ENCODE measurements at regions not wholly inside any gene's neighbourhood (a gene's known extent, or its start where the extent isn't known, plus 50 kb on each side); places are given as distances from the start of the nearest gene placed in this dataset.

DNA sequence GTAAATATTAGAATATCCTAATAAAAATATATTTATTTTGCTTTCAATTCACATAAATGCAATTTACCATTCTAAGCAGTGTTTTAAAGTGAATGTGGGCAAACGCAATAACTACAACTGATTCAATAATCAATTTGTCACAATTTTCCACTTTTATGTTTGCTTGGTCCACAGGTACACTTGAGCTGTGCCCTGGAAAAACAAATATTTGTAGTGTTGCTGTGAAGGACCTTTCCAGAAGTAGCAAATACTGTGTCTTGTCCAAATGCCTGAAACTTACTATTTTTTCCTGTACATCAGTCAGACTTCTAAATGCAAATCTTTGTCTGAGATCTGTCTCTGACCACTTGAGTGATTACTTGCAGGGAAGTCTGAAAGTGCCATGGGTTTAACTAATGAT, 845.8 kb upstream of the SLITRK5 start:
- Histone ChIP-seq H3K27ac (no peak overlapping the region), H3K4me3 (no peak overlapping the region), H3K36me3 (no peaks in the 10 kb centered on the region), H3K4me1 (no peaks in the 10 kb centered on the region), H3K27me3 (no peaks in the 10 kb centered on the region), H3K9me3 (no peaks in the 10 kb centered on the region)
- intact Hi-C loops (cut with DNase I; ENCODE audit: low total_unique reads): no loop called here
- 78 to 79% methylated on average over 1 of the region's 1 CpG for WGBS, 2 donors (ENCODE audit: low coverage in 1 of 2)
- DNase-seq: no peak
- TF ChIP-seq POLR2A (IDR thresholded peaks at IDR 0.05): no peak
- TF ChIP-seq POLR2AphosphoS5 (IDR thresholded peaks at IDR 0.05): no peak
- no peak for TF ChIP-seq EP300 (IDR thresholded peaks at IDR 0.05; ENCODE audit: low read depth)
- TF ChIP-seq, protein P1, sequence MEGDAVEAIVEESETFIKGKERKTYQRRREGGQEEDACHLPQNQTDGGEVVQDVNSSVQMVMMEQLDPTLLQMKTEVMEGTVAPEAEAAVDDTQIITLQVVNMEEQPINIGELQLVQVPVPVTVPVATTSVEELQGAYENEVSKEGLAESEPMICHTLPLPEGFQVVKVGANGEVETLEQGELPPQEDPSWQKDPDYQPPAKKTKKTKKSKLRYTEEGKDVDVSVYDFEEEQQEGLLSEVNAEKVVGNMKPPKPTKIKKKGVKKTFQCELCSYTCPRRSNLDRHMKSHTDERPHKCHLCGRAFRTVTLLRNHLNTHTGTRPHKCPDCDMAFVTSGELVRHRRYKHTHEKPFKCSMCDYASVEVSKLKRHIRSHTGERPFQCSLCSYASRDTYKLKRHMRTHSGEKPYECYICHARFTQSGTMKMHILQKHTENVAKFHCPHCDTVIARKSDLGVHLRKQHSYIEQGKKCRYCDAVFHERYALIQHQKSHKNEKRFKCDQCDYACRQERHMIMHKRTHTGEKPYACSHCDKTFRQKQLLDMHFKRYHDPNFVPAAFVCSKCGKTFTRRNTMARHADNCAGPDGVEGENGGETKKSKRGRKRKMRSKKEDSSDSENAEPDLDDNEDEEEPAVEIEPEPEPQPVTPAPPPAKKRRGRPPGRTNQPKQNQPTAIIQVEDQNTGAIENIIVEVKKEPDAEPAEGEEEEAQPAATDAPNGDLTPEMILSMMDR (IDR thresholded peaks at IDR 0.05): no peak
- in situ Hi-C loops (cut with MboI; ENCODE audit: low pct_ligation_motif_present in 1 of 4, low pct_unique_long_range_greater_than_20kb in 1 of 4, low sequenced_read_pairs in 3 of 4): no loop called here

DNA sequence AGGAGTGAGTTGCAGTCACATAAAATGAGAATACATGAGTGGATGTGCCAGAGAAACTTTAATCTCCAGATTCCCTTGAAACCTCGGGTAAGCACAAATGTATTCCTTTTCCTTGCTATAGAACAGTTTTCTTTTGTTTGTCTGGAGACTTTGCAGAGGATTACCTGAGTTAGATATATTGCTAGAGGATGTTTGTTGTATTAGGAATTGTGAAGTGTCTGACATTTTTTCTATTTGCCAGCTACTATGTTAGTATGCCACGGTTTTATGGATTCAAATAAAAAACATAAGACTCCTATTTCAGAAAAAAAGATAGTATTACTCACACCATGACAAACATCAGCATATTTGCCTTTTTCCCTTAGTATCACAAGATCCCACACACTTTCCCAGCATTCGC, 844.9 kb upstream of the SLITRK5 start:
- in situ Hi-C loops (cut with MboI; ENCODE audit: low pct_ligation_motif_present in 1 of 4, low pct_unique_long_range_greater_than_20kb in 1 of 4, low sequenced_read_pairs in 3 of 4): no loop called here

GRCh38 chr13:86830046-86830445, 841.1 kb upstream of the SLITRK5 start:
- no peaks in the 10 kb centered on the region for H3K36me3 ChIP-seq
- intact Hi-C loops (cut with DNase I; ENCODE audit: low total_unique reads): no loop called here
- H3K4me3 ChIP-seq: no peak overlapping the region
- no peak for DNase-seq
- in situ Hi-C loops (cut with MboI; ENCODE audit: low pct_ligation_motif_present in 1 of 4, low pct_unique_long_range_greater_than_20kb in 1 of 4, low sequenced_read_pairs in 3 of 4): no loop called here
- TF ChIP-seq POLR2AphosphoS5 (IDR thresholded peaks at IDR 0.05): no peak
- no peak for TF ChIP-seq EP300 (IDR thresholded peaks at IDR 0.05; ENCODE audit: low read depth)
- TF ChIP-seq POLR2A (IDR thresholded peaks at IDR 0.05): no peak
- TF ChIP-seq, protein P1 (IDR thresholded peaks at IDR 0.05): no peak
- H3K4me1 ChIP-seq: no peaks in the 10 kb centered on the region
- H3K9me3 ChIP-seq: no peaks in the 10 kb centered on the region
- no peak overlapping the region for H3K27ac ChIP-seq
- H3K27me3 ChIP-seq: no peaks in the 10 kb centered on the region
- WGBS, 2 donors (ENCODE audit: low coverage in 1 of 2): 50 to 65% methylated on average over 4 of the region's 4 CpGs

More for the DNA sequence above, 844.9 kb upstream of the SLITRK5 start:
- H3K4me3 ChIP-seq: no peak overlapping the region
- no peaks in the 10 kb centered on the region for H3K36me3 ChIP-seq
- H3K27ac ChIP-seq: no peak overlapping the region
- no peak for DNase-seq
- H3K27me3 ChIP-seq: no peaks in the 10 kb centered on the region
- TF ChIP-seq, protein P1 (IDR thresholded peaks at IDR 0.05): no peak
- no peak for TF ChIP-seq POLR2A (IDR thresholded peaks at IDR 0.05)
- WGBS, 2 donors (ENCODE audit: low coverage in 1 of 2): 55 to 57% methylated on average over 3 of the region's 3 CpGs
- H3K4me1 ChIP-seq: no peaks in the 10 kb centered on the region
- no peaks in the 10 kb centered on the region for H3K9me3 ChIP-seq
- intact Hi-C loops (cut with DNase I; ENCODE audit: low total_unique reads): no loop called here

- H3K9me3 ChIP-seq: no peaks in the 10 kb centered on the region
- no peak for DNase-seq
- no peak overlapping the region for H3K4me3 ChIP-seq
- WGBS, 2 donors (ENCODE audit: low coverage in 1 of 2): 0 to 63% methylated on average over 1 of the region's 1 CpG
- TF ChIP-seq POLR2AphosphoS5 (IDR thresholded peaks at IDR 0.05): no peak
- intact Hi-C loops (cut with DNase I; ENCODE audit: low total_unique reads) (no loop called here), in situ Hi-C loops (cut with MboI; ENCODE audit: low pct_ligation_motif_present in 1 of 4, low pct_unique_long_range_greater_than_20kb in 1 of 4, low sequenced_read_pairs in 3 of 4) (no loop called here)
- no peak overlapping the region for H3K27ac ChIP-seq
- no peaks in the 10 kb centered on the region for H3K4me1 ChIP-seq
- no peaks in the 10 kb centered on the region for H3K36me3 ChIP-seq
- no peaks in the 10 kb centered on the region for H3K27me3 ChIP-seq
These were observed 840.1 kb upstream of the SLITRK5 start for GRCh38 chr13:86831084-86831483.

DNA sequence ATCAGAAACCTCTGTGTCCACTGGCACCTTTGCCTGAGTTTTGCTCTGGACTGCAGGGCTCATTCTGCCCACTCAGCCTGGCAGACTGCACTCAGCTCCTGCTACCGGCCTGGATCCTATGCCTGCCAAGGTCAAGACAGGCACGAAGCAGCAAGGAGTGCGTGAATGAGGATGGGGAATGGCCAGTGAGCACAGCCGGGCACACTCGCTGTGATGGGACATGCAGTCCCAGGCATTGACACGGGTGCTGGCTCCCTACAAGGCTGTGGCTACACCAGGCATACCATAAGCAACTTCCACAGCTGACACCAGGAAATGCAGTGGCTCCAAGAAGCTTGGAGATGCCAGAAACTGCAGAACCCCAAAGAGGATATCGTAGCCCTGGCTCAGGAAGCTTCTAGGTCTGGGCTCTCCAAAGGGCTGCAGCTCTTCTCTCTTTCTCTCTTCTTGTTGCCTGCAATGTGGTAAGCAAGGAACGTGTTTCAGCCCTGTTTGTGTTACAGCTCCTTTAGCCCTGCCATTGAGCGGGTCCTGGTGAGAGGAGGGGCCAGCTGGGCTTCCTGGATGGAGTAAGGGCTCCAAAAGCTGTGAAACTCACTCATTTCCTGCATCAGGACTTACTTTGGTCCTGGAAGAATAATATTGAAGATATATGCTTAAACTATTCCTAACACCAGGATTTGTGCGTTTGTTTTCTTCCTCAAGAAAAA, 832.6 kb upstream of the SLITRK5 start:
- Histone ChIP-seq H3K27me3 (no peaks in the 10 kb centered on the region), H3K4me1 (no peaks in the 10 kb centered on the region), H3K27ac (no peak overlapping the region), H3K36me3 (no peaks in the 10 kb centered on the region), H3K9me3 (no peaks in the 10 kb centered on the region), H3K4me3 (no peak overlapping the region)
- intact Hi-C loops (cut with DNase I; ENCODE audit: low total_unique reads) (no loop called here), in situ Hi-C loops (cut with MboI; ENCODE audit: low pct_ligation_motif_present in 1 of 4, low pct_unique_long_range_greater_than_20kb in 1 of 4, low sequenced_read_pairs in 3 of 4) (no loop called here)
- 33 to 68% methylated on average over 1 to 10 of the region's 10 CpGs for WGBS, 2 donors (ENCODE audit: low coverage in 1 of 2)
- no peak for DNase-seq
- no peak for TF ChIP-seq POLR2A (IDR thresholded peaks at IDR 0.05)
- TF ChIP-seq EP300 (IDR thresholded peaks at IDR 0.05; ENCODE audit: low read depth): no peak
- TF ChIP-seq POLR2AphosphoS5 (IDR thresholded peaks at IDR 0.05): no peak
- TF ChIP-seq, protein P1 (IDR thresholded peaks at IDR 0.05): no peak

All from transverse colon (tissue), 4 donors.